B cell (primary cell): ENCODE measurements at regions not wholly inside any gene's neighbourhood (a gene's known extent, or its start where the extent isn't known, plus 50 kb on each side); places are given as distances from the start of the nearest gene placed in this dataset.

Experiments used
- ATAC-seq: fragments of 200-7000 bp; cut with Tn5 transposase; one replicate; pipeline ENCODE4 v1.10.0; 2021; ENCODE audit warnings: low read depth, mild to moderate bottlenecking, moderate number of reproducible peaks, moderate library complexity
- CTCF ChIA-PET: fragments of 350-600 bp; sonication (Branson Sonifier 250); formaldehyde crosslinking; loops from one replicate; lab custom pipeline; 2021; ENCODE audit warnings: antibody characterized with exemption, inconsistent platforms; lab: Charles Lee
- POLR2A ChIA-PET: fragments of 350-600 bp; sonication (Branson Sonifier 250); formaldehyde crosslinking; loops from one replicate; lab custom pipeline; 2021; ENCODE audit warnings: antibody characterized with exemption; lab: Charles Lee
- DNase-seq: peaks from one replicate; pipeline ENCODE4 v3.0.0; 2013
- H2AFZ ChIP-seq: 2 replicates; pipeline ENCODE4 v1.6.1; 2012; ENCODE audit warnings: mild to moderate bottlenecking, low read depth, low read length; ENCODE audit not compliant: insufficient read depth, poor library complexity, severe bottlenecking
- H3K27ac ChIP-seq, 2 donors: 1 replicate in 1 of 2; 2 replicates in 1 of 2; pipeline ENCODE4 v1.5.1; 2012 to 2013; ENCODE audit warnings: low read length in 2 of 2, mild to moderate bottlenecking in 2 of 2, moderate library complexity in 1 of 2
- H3K27me3 ChIP-seq, 4 experiments: fragments of 200-600 bp in 1 of 4; sonication (generic) in 1 of 4; replicated peaks in 1 of 4; 1 replicate in 2 of 4; 2 replicates in 2 of 4; pipeline versions ENCODE4 v1.6.1 to v1.7.0; 2013 to 2016; ENCODE audit warnings: low read length in 3 of 4, mild to moderate bottlenecking in 2 of 4, mixed read lengths in 1 of 4, moderate library complexity in 1 of 4; ENCODE audit not compliant: insufficient read depth in 4 of 4, control insufficient read depth in 3 of 4; ENCODE audit errors: control extremely low read depth in 1 of 4
- H3K36me3 ChIP-seq, 2 experiments: replicated peaks in 1 of 2; 1 replicate in 1 of 2; 2 replicates in 1 of 2; pipeline versions ENCODE4 v1.6.1 to v1.7.1; 2013; ENCODE audit warnings: low read length in 1 of 2; ENCODE audit not compliant: insufficient read depth in 2 of 2, control insufficient read depth in 1 of 2; ENCODE audit errors: control extremely low read depth in 1 of 2, extremely low read depth in 1 of 2
- H3K4me1 ChIP-seq, 2 donors: fragments of 200-600 bp in 1 of 2; sonication (generic) in 1 of 2; 1 replicate in 1 of 2; 2 replicates in 1 of 2; pipeline versions ENCODE4 v1.5.1 to v1.6.1; 2013 to 2017; ENCODE audit warnings: low read length in 2 of 2; ENCODE audit not compliant: control insufficient read depth in 2 of 2, insufficient read depth in 2 of 2
- H3K4me2 ChIP-seq: replicated peaks from 2 replicates; pipeline ENCODE3; 2012; ENCODE audit warnings: mild to moderate bottlenecking, low read depth, low read length; ENCODE audit not compliant: poor library complexity, severe bottlenecking
- H3K4me3 ChIP-seq, 5 experiments: fragments of 200-600 bp in 1 of 5; sonication (generic) in 1 of 5; 1 replicate in 3 of 5; 2 replicates in 2 of 5; pipeline versions ENCODE4 v1.5.1 to v1.7.0; 2011 to 2016; ENCODE audit warnings: low read length in 4 of 5, mild to moderate bottlenecking in 4 of 5, low read depth in 2 of 5, control low read depth in 1 of 5, moderate library complexity in 1 of 5; ENCODE audit not compliant: insufficient read depth in 1 of 5; ENCODE audit errors: control extremely low read depth in 1 of 5, extremely low read depth in 1 of 5
- H3K79me2 ChIP-seq: fragments of 200-600 bp; sonication (generic); one replicate; pipeline ENCODE4 v1.6.0; 2016; ENCODE audit warnings: low read length; ENCODE audit not compliant: control insufficient read depth, insufficient read depth
- H3K9ac ChIP-seq: fragments of 200-600 bp; sonication (generic); 2 replicates; pipeline ENCODE4 v1.6.1; 2017; ENCODE audit warnings: mild to moderate bottlenecking, low read length, moderate library complexity
- H3K9me3 ChIP-seq, 3 donors: one replicate each; pipeline versions ENCODE4 v1.6.1 to v1.7.1; 2013; ENCODE audit warnings: low read length in 2 of 3; ENCODE audit not compliant: control insufficient read depth in 2 of 3, insufficient read depth in 1 of 3; ENCODE audit errors: control extremely low read depth in 1 of 3
- H4K20me1 ChIP-seq: 2 replicates; pipeline ENCODE4 v1.6.0; 2012; ENCODE audit warnings: mild to moderate bottlenecking, low read length; ENCODE audit not compliant: insufficient read depth, control insufficient read depth, poor library complexity, severe bottlenecking
- H3K27ac Mint-ChIP-seq: one replicate; pipeline ENCODE4 v1.8.0; 2021; ENCODE audit warnings: mixed read lengths
- H3K27me3 Mint-ChIP-seq: one replicate; pipeline ENCODE4 v1.8.0; 2021; ENCODE audit warnings: mixed read lengths
- H3K4me1 Mint-ChIP-seq: one replicate; pipeline ENCODE4 v1.8.0; 2021; ENCODE audit warnings: mixed read lengths
- H3K4me3 Mint-ChIP-seq: one replicate; pipeline ENCODE4 v1.8.0; 2021; ENCODE audit warnings: mixed read lengths
- H3K9me3 Mint-ChIP-seq: one replicate; pipeline ENCODE4 v1.8.0; 2022; ENCODE audit warnings: mixed read lengths; ENCODE audit not compliant: insufficient read depth
- CTCF ChIP-seq: fragments of 200-600 bp; IDR thresholded peaks from one replicate; pipeline ENCODE4 v1.8.0; 2022; ENCODE audit warnings: antibody characterized with exemption, mild to moderate bottlenecking
- EZH2 ChIP-seq: IDR thresholded peaks from 2 replicates; pipeline ENCODE4 v1.6.1; 2012; ENCODE audit warnings: borderline replicate concordance, low read depth, mild to moderate bottlenecking, moderate library complexity, low read length; ENCODE audit not compliant: insufficient read depth, poor library complexity, severe bottlenecking
- WGBS: methylation state at CpG from one replicate; pipeline ENCODE4 v1.1.5; 2013; ENCODE audit warnings: missing lambda C conversion rate; ENCODE audit not compliant: insufficient coverage; 5-methylcytosine and 5-hydroxymethylcytosine counted together
- intact Hi-C: fragments of 100-400 bp; cut with micrococcal nuclease; formaldehyde crosslinking; loops from one replicate; pipeline ENCODE4 v1.10.0; 2022

- H3K4me3 Mint-ChIP-seq: no peak overlapping the region
- Histone ChIP-seq H3K4me3 (no peak overlapping the region), H3K79me2 (no peaks in the 10 kb centered on the region), H3K36me3 (no peaks in the 10 kb centered on the region), H3K4me1 (no peaks in the 10 kb centered on the region), H3K9me3 (peaks cover 0 to 18% (median 1%) of the 10 kb centered on the region in 3 donors), H3K27me3 (no peaks in the 10 kb centered on the region), H3K4me2 (no peak overlapping the region), H3K9ac (no peak overlapping the region), H2AFZ (no peak overlapping the region), H4K20me1 (no peaks in the 10 kb centered on the region), H3K27ac (no peak overlapping the region)
- no peak overlapping the region for H3K27ac Mint-ChIP-seq
- DNase-seq: no peak
- no peaks in the 10 kb centered on the region for H3K9me3 Mint-ChIP-seq
- ChIA-PET CTCF (no interaction called here), POLR2A (no interaction called here)
- intact Hi-C loops: no loop called here
- no peaks in the 10 kb centered on the region for H3K27me3 Mint-ChIP-seq
- no peak for TF ChIP-seq CTCF
- TF ChIP-seq EZH2: no peak
- no peaks in the 10 kb centered on the region for H3K4me1 Mint-ChIP-seq
- no peak for ATAC-seq
- WGBS: 100% methylated on average over 1 of the region's 1 CpG
Measured at GRCh38 chr19:28567834-28568233, 645.1 kb downstream of the UQCRFS1 start.

DNA sequence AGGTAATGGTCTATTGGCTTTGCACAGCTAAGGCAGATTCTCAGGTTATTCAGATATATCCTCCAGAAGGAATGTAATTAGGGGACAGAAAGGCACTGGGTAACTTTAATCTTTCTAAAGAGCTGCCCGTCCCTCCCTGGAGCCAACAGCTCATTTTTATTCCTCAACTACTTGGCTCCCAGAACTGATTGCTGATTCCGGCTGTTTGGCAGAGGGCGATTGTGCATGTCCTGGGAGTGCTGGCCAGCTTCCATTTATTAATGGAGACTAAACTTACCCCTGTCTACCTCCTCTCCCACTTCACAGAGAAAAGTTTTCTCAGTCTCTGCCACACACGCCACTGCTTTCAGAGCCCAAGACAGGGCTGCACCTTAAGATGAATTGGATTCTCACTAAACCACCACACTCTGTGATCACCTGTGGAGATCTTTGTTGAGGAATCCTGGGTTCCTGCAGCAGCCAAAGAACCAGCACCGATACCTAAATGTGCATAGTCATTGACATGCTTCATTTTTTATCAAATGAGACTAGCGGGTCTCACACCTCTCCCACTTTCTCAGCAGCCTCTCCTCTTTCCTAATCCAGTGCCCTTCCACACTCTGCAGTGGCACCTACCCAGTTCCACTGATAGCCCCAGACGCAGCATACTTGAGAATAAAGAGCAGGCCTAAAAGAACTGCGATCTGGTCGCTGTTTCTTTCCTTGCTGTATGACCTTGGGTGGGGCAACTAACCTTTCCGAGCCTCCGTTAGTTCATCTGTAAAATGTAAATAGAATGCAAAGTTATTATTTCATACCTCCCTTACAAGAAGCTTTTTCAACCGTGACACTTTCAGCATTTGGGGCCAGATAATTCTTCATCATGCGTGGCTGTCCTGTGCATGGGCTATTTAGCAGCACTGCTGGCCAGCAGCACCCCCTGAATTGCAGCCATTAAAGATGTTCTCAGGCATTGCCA is 648.7 kb downstream of the UQCRFS1 start:
- H3K79me2 ChIP-seq: no peaks in the 10 kb centered on the region
- H2AFZ ChIP-seq: no peak overlapping the region
- intact Hi-C loops: no loop called here
- 92% methylated on average over 5 of the region's 13 CpGs for WGBS
- no peak overlapping the region for H3K27ac ChIP-seq
- no peak for ATAC-seq
- DNase-seq: no peak
- H3K27me3 ChIP-seq: no peaks in the 10 kb centered on the region
- Mint-ChIP-seq H3K4me1 (no peaks in the 10 kb centered on the region), H3K27ac (no peak overlapping the region), H3K4me3 (no peak overlapping the region), H3K9me3 (no peaks in the 10 kb centered on the region), H3K27me3 (no peaks in the 10 kb centered on the region)
- no peak overlapping the region for H3K4me2 ChIP-seq
- H3K9ac ChIP-seq: no peak overlapping the region
- H3K4me1 ChIP-seq: no peaks in the 10 kb centered on the region
- POLR2A ChIA-PET: no interaction called here
- no peaks in the 10 kb centered on the region for H4K20me1 ChIP-seq
- H3K9me3 ChIP-seq: peaks cover 0 to 19% (median 3%) of the 10 kb centered on the region in 3 donors
- TF ChIP-seq EZH2: no peak
- no peak for TF ChIP-seq CTCF
- no peak overlapping the region for H3K4me3 ChIP-seq
- H3K36me3 ChIP-seq: no peaks in the 10 kb centered on the region
- CTCF ChIA-PET: no interaction called here
